Nephron progenitor cell (in vitro differentiated cells): ENCODE measurements at regions not wholly inside any gene's neighbourhood (a gene's known extent, or its start where the extent isn't known, plus 50 kb on each side); places are given as distances from the start of the nearest gene placed in this dataset.
A peak's percentile ranks its signal among the peaks of the same experiment; 100 is the strongest.

Experiments
- DNase-seq: peaks from one replicate; pipeline ENCODE4 v3.0.0; 2021
- H3K27ac Mint-ChIP-seq: 2 replicates; pipeline ENCODE4 v1.8.0; 2021; ENCODE audit warnings: mild to moderate bottlenecking, moderate library complexity, mixed read lengths
- H3K27me3 Mint-ChIP-seq: 2 replicates; pipeline ENCODE4 v1.8.0; 2021; ENCODE audit warnings: mild to moderate bottlenecking, low read depth, mixed read lengths; ENCODE audit not compliant: poor library complexity
- H3K36me3 Mint-ChIP-seq: 2 replicates; pipeline ENCODE4 v1.8.0; 2021; ENCODE audit warnings: low read depth, mixed read lengths
- H3K4me1 Mint-ChIP-seq: 2 replicates; pipeline ENCODE4 v1.8.0; 2021; ENCODE audit warnings: mixed read lengths
- H3K4me3 Mint-ChIP-seq: 2 replicates; pipeline ENCODE4 v1.8.0; 2021; ENCODE audit warnings: mild to moderate bottlenecking, moderate library complexity, mixed read lengths
- H3K9me3 Mint-ChIP-seq: 2 replicates; pipeline ENCODE4 v1.8.0; 2021; ENCODE audit warnings: mild to moderate bottlenecking, moderate library complexity, mixed read lengths
- CTCF ChIP-seq: fragments of 200-600 bp; sonication (generic); IDR thresholded peaks from 2 replicates; pipeline ENCODE4 v1.5.0; 2021; ENCODE audit warnings: antibody characterized with exemption

DNA sequence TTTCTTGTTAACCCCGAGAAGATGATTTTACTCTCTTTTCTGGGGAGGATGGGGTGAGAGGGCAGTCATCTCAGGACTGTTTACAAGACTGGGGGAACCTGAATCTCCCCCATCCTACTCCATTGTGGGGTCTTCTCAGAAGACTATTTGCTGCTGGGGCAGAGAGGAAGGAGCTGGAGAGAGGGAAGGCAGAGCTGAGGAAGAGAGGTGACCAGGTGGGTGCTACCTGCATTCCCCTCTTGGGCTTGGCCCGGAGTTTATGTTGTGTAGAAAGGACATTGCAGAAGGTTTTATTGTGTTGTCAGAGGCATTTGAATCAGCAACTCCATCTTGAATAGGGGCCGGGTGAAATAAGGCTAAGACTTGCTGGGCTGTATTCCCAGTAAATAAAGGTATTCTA is 247.1 kb upstream of the GALNT17 start:
- no peak for TF ChIP-seq CTCF
- Mint-ChIP-seq H3K27ac (no peak overlapping the region), H3K36me3 (no peaks in the 10 kb centered on the region), H3K9me3 (peaks cover 19% of the 10 kb centered on the region), H3K4me1 (peaks cover 10% of the 10 kb centered on the region), H3K27me3 (peaks cover 7% of the 10 kb centered on the region), H3K4me3 (no peak overlapping the region)
- DNase-seq: no peak

DNA sequence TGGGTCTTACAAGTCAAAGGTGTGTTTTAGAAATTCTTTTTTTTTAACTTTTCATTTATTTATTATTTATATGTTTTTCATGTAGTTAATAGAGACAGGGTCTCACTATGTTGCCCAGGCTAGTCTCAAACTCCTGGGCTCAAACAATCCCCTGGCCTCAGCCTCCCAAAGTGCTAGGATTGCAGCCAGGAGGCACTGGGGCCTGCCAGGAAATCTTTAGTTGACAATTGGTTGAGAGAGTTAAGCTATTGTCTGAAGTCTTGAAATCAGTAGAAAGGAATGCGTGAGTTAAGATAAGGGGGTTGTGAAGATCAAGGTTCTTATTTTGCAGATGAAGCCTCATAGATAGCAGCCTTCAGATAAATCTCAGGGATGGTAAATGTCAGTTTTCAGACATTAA is 245.4 kb upstream of the GALNT17 start:
- peaks cover 36% of the 10 kb centered on the region for H3K9me3 Mint-ChIP-seq
- no peak for DNase-seq
- no peak overlapping the region for H3K4me3 Mint-ChIP-seq
- peaks cover under 1% of the 10 kb centered on the region for H3K4me1 Mint-ChIP-seq
- H3K27me3 Mint-ChIP-seq: peaks cover 10% of the 10 kb centered on the region
- no peaks in the 10 kb centered on the region for H3K36me3 Mint-ChIP-seq
- no peak overlapping the region for H3K27ac Mint-ChIP-seq
- TF ChIP-seq CTCF: no peak

GRCh38 chr7:70887186-70887585 is 244.8 kb upstream of the GALNT17 start:
- no peak for DNase-seq
- no peak overlapping the region for H3K4me3 Mint-ChIP-seq
- no peak for TF ChIP-seq CTCF
- H3K36me3 Mint-ChIP-seq: no peaks in the 10 kb centered on the region
- H3K4me1 Mint-ChIP-seq: no peaks in the 10 kb centered on the region
- peak overlapping the region; percentile 12 for H3K27ac Mint-ChIP-seq
- peaks cover 37% of the 10 kb centered on the region for H3K9me3 Mint-ChIP-seq
- peaks cover 10% of the 10 kb centered on the region for H3K27me3 Mint-ChIP-seq

- Mint-ChIP-seq H3K27ac (no peak overlapping the region), H3K9me3 (peaks cover 32% of the 10 kb centered on the region), H3K4me3 (no peak overlapping the region), H3K36me3 (no peaks in the 10 kb centered on the region), H3K27me3 (peaks cover 10% of the 10 kb centered on the region), H3K4me1 (no peaks in the 10 kb centered on the region)
- no peak for TF ChIP-seq CTCF
- DNase-seq: no peak
Measured at GRCh38 chr7:70890147-70890969, 241.6 kb upstream of the GALNT17 start.

- Mint-ChIP-seq H3K27ac (no peak overlapping the region), H3K27me3 (peaks cover 16% of the 10 kb centered on the region), H3K9me3 (peaks cover 32% of the 10 kb centered on the region), H3K4me1 (peaks cover 5% of the 10 kb centered on the region), H3K36me3 (no peaks in the 10 kb centered on the region), H3K4me3 (no peak overlapping the region)
- no peak for TF ChIP-seq CTCF
- no peak for DNase-seq
Measured at GRCh38 chr7:70893422-70893821, 238.5 kb upstream of the GALNT17 start.
